Urinary bladder (tissue), 3 donors: ENCODE measurements at regions not wholly inside any gene's neighbourhood (a gene's known extent, or its start where the extent isn't known, plus 50 kb on each side); places are given as distances from the start of the nearest gene placed in this dataset.

ENCODE experiments used
- DNase-seq: peaks from one replicate; pipeline ENCODE4 v3.0.0-alpha.2; 2015; ENCODE audit errors: extremely low spot score
- H3K27ac ChIP-seq: one replicate; pipeline ENCODE4 v1.5.1; 2013; ENCODE audit warnings: low read depth, mild to moderate bottlenecking, moderate library complexity
- H3K36me3 ChIP-seq: one replicate; pipeline ENCODE4 v1.6.1; 2013; ENCODE audit warnings: mild to moderate bottlenecking, moderate library complexity; ENCODE audit not compliant: insufficient read depth
- H3K4me1 ChIP-seq: one replicate; pipeline ENCODE4 v1.6.1; 2013; ENCODE audit warnings: mild to moderate bottlenecking, moderate library complexity; ENCODE audit not compliant: insufficient read depth
- H3K4me3 ChIP-seq: one replicate; pipeline ENCODE4 v1.5.1; 2013; ENCODE audit warnings: low read depth, low read length
- WGBS: extraction: QIAGEN DNeasy Blood & Tissue Kit; methylation state at CpG from one replicate; pipeline ENCODE4 v1.1.7; 2013; 5-methylcytosine and 5-hydroxymethylcytosine counted together
- donor health status: healthy with polysubstance abuse.
- donor health status: healthy.

GRCh38 chrX:78388663-78389062 lies 61.3 kb upstream of the CYSLTR1 start:
- DNase-seq: no peak
- Histone ChIP-seq H3K27ac (no peak overlapping the region), H3K4me1 (no peaks in the 10 kb centered on the region), H3K4me3 (no peak overlapping the region), H3K36me3 (no peaks in the 10 kb centered on the region)
- WGBS: 90% methylated on average over 2 of the region's 2 CpGs

GRCh38 chrX:78387364-78387763 lies 60.0 kb upstream of the CYSLTR1 start:
- H3K4me1 ChIP-seq: no peaks in the 10 kb centered on the region
- no peak overlapping the region for H3K27ac ChIP-seq
- no peak overlapping the region for H3K4me3 ChIP-seq
- no peaks in the 10 kb centered on the region for H3K36me3 ChIP-seq
- no peak for DNase-seq

GRCh38 chrX:78384486-78384885 lies 57.1 kb upstream of the CYSLTR1 start:
- Histone ChIP-seq H3K27ac (no peak overlapping the region), H3K36me3 (no peaks in the 10 kb centered on the region), H3K4me3 (no peak overlapping the region), H3K4me1 (no peaks in the 10 kb centered on the region)
- no peak for DNase-seq

DNA sequence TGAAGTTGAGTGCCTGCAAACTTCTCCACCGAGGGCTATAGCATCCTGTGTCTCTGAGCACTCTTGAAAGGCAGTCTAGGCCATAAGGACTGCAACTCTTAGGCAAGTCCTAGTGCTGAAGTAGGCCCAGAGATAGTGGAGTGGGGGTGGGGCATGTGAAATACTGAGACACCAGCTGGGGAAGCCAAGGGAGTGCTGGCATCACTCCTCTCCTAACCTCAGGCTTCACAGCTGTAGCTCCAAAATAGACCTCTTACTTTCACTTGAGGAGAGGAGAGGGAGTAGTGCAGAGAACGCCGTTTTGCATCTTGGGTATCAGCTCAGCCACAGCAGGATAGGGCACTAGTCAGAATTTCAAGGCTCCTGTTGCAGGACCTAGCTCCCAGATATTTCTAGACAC lies 56.2 kb upstream of the CYSLTR1 start:
- DNase-seq: no peak
- Histone ChIP-seq H3K4me1 (no peaks in the 10 kb centered on the region), H3K4me3 (no peak overlapping the region), H3K36me3 (no peaks in the 10 kb centered on the region), H3K27ac (no peak overlapping the region)
- WGBS: 85% methylated on average over 3 of the region's 3 CpGs

- no peak overlapping the region for H3K27ac ChIP-seq
These were observed 51.2 kb upstream of the CYSLTR1 start for GRCh38 chrX:78378476-78379115.

More at GRCh38 chrX:78378476-78379115, 51.2 kb upstream of the CYSLTR1 start:
- WGBS: 12% methylated on average over 2 of the region's 2 CpGs
- H3K4me1 ChIP-seq: no peaks in the 10 kb centered on the region
- no peak for DNase-seq
- H3K4me3 ChIP-seq: no peak overlapping the region
- no peaks in the 10 kb centered on the region for H3K36me3 ChIP-seq
